ENCODE measurements at regions not wholly inside any gene's neighbourhood (a gene's known extent, or its start where the extent isn't known, plus 50 kb on each side); places are given as distances from the start of the nearest gene placed in this dataset.

DNA sequence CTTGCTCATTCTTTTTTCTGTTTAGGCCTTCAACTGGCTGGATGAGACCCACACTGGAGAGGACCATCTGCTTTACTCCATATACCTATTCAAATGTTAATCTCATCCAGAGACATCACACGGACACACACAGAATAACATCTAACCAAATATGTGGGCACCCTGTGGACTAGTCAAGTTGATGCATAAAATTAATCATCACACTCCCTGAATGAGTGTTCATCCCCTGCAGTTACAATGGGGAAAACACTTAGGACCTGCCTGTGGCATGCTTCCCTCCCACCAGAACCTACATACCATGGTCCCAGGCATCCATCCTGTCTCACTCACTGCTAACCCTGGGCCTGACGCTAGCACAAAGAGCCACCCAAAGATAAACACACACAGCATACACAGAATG lies 112.8 kb upstream of the TEX51 start:
- no peak for TF ChIP-seq EZH2 (IDR thresholded peaks at IDR 0.05; ENCODE audit: low read depth, unreplicated experiment)
- TF ChIP-seq, protein P1, sequence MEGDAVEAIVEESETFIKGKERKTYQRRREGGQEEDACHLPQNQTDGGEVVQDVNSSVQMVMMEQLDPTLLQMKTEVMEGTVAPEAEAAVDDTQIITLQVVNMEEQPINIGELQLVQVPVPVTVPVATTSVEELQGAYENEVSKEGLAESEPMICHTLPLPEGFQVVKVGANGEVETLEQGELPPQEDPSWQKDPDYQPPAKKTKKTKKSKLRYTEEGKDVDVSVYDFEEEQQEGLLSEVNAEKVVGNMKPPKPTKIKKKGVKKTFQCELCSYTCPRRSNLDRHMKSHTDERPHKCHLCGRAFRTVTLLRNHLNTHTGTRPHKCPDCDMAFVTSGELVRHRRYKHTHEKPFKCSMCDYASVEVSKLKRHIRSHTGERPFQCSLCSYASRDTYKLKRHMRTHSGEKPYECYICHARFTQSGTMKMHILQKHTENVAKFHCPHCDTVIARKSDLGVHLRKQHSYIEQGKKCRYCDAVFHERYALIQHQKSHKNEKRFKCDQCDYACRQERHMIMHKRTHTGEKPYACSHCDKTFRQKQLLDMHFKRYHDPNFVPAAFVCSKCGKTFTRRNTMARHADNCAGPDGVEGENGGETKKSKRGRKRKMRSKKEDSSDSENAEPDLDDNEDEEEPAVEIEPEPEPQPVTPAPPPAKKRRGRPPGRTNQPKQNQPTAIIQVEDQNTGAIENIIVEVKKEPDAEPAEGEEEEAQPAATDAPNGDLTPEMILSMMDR (conservative IDR thresholded peaks at IDR 0.05; ENCODE audit: low read depth in 2 of 2) = no peak
- TF ChIP-seq ZNF331 (CRISPR knock-in tag; IDR thresholded peaks at IDR 0.05; ENCODE audit: low read depth) = no peak
- TF ChIP-seq POLR2AphosphoS5 (IDR thresholded peaks at IDR 0.05; ENCODE audit: low read depth) = no peak
